ENCODE measurements at regions not wholly inside any gene's neighbourhood (a gene's known extent, or its start where the extent isn't known, plus 50 kb on each side); places are given as distances from the start of the nearest gene placed in this dataset.

- DNase-seq, result no peak
Measured at GRCh38 chr4:24093446-24093845, 203.6 kb upstream of the PPARGC1A start.

- no peak for DNase-seq
Measured at GRCh38 chr4:24091639-24092233, 201.9 kb upstream of the PPARGC1A start.

GRCh38 chr4:24089851-24090534 lies 200.1 kb upstream of the PPARGC1A start:
- DNase-seq, result no peak

- DNase-seq, result no peak
Measured at GRCh38 chr4:24080871-24081270, 191.0 kb upstream of the PPARGC1A start.

- no peak for DNase-seq
Measured at GRCh38 chr4:24078347-24078962, 188.6 kb upstream of the PPARGC1A start.

- DNase-seq, result no peak
Measured at GRCh38 chr4:24076811-24077210, 187.0 kb upstream of the PPARGC1A start.

- no peak for DNase-seq
Measured at GRCh38 chr4:24073948-24074347, 184.1 kb upstream of the PPARGC1A start.

GRCh38 chr4:24071612-24072372 lies 181.9 kb upstream of the PPARGC1A start:
- no peak for DNase-seq

GRCh38 chr4:24070117-24070516 lies 180.3 kb upstream of the PPARGC1A start:
- DNase-seq, result no peak

GRCh38 chr4:24067367-24068193 lies 177.7 kb upstream of the PPARGC1A start:
- peak in 1 of 2 experiments; percentile 12 for DNase-seq

GRCh38 chr4:24065974-24066373 lies 176.1 kb upstream of the PPARGC1A start:
- DNase-seq, result no peak

- peak; percentile 39 to 64 for DNase-seq
Measured at GRCh38 chr4:24063731-24064130, 173.9 kb upstream of the PPARGC1A start.

GRCh38 chr4:24060932-24061331 lies 171.1 kb upstream of the PPARGC1A start:
- DNase-seq, result no peak

GRCh38 chr4:24059839-24060238 lies 170.0 kb upstream of the PPARGC1A start:
- no peak for DNase-seq

GRCh38 chr4:24057915-24058559 lies 168.2 kb upstream of the PPARGC1A start:
- DNase-seq, result no peak

GRCh38 chr4:24056289-24056688 lies 166.4 kb upstream of the PPARGC1A start:
- no peak for DNase-seq

- no peak for DNase-seq
Measured at GRCh38 chr4:24055623-24056022, 165.8 kb upstream of the PPARGC1A start.

- no peak for DNase-seq
Measured at GRCh38 chr4:24054910-24055309, 165.1 kb upstream of the PPARGC1A start.

- no peak for DNase-seq
Measured at GRCh38 chr4:24053934-24054333, 164.1 kb upstream of the PPARGC1A start.

- DNase-seq, result no peak
Measured at GRCh38 chr4:24044610-24045589, 155.1 kb upstream of the PPARGC1A start.

- DNase-seq, result no peak
Measured at GRCh38 chr4:24042094-24042493, 152.2 kb upstream of the PPARGC1A start.

Measured in NCI-H2081 (cell line).